ENCODE measurements at regions not wholly inside any gene's neighbourhood (a gene's known extent, or its start where the extent isn't known, plus 50 kb on each side); places are given as distances from the start of the nearest gene placed in this dataset.

DNA sequence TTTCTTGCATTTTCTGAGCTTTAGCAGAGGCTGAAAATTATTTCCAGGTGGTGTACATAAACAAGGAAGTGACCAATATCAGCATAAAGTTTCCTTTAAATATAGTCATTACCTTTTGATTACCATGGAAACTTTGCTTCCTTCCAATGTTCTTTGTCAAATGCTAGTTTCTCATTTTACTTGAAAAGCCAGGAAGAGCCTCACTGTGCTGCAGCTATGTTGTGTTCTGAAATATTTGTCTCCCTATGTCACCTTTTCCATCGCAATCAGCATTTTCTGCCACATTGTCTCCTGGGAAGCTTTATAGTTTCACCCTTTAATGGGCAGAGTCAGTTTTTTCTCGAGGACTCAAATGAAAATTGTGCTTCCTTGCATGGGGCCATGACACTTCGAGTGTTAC lies 496.0 kb downstream of the CDH8 start:
- DNase-seq = no peak
- no peaks in the 10 kb centered on the region for H3K4me1 ChIP-seq
- 69 to 81% methylated on average over 3 of the region's 3 CpGs for WGBS, 2 donors
- H3K4me3 ChIP-seq = no peak overlapping the region
- no peak overlapping the region for H3K27ac ChIP-seq
- no peaks in the 10 kb centered on the region for H3K36me3 ChIP-seq (ENCODE audit: low read depth, missing control alignments)
- no peaks in the 10 kb centered on the region for H3K9me3 ChIP-seq
- no peak for TF ChIP-seq POLR2A (IDR thresholded peaks at IDR 0.05)
- TF ChIP-seq, protein P1, sequence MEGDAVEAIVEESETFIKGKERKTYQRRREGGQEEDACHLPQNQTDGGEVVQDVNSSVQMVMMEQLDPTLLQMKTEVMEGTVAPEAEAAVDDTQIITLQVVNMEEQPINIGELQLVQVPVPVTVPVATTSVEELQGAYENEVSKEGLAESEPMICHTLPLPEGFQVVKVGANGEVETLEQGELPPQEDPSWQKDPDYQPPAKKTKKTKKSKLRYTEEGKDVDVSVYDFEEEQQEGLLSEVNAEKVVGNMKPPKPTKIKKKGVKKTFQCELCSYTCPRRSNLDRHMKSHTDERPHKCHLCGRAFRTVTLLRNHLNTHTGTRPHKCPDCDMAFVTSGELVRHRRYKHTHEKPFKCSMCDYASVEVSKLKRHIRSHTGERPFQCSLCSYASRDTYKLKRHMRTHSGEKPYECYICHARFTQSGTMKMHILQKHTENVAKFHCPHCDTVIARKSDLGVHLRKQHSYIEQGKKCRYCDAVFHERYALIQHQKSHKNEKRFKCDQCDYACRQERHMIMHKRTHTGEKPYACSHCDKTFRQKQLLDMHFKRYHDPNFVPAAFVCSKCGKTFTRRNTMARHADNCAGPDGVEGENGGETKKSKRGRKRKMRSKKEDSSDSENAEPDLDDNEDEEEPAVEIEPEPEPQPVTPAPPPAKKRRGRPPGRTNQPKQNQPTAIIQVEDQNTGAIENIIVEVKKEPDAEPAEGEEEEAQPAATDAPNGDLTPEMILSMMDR (IDR thresholded peaks at IDR 0.05) = no peak
- intact Hi-C loops (cut with DNase I; ENCODE audit: low total_unique reads) = no loop called here
- H3K27me3 ChIP-seq = no peaks in the 10 kb centered on the region

DNA sequence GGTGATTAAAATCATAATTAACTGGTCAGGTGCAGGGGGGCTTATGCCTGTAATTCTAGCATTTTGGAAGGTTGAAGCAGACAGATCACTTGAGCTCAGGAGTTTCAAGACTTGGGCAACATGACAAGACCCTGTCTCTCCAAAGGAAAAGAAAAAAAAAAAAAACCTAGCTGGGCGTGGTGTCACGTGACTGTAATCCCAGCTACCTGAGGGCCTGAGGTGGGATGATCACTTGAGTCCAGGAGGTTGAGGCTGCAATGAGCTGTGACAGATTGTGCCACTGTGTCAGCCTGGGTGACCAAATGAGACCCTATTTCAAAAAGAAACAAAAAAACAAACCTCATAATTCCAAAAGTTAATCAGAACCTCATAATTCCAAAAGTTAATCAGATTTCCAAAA lies 505.5 kb downstream of the CDH8 start:
- 88 to 100% methylated on average over 2 of the region's 2 CpGs for WGBS, 2 donors
- Histone ChIP-seq H3K36me3 (ENCODE audit: low read depth, missing control alignments) (no peaks in the 10 kb centered on the region), H3K4me3 (no peak overlapping the region), H3K4me1 (no peaks in the 10 kb centered on the region), H3K9me3 (no peaks in the 10 kb centered on the region), H3K27me3 (no peaks in the 10 kb centered on the region), H3K27ac (no peak overlapping the region)
- no peak for DNase-seq
- intact Hi-C loops (cut with DNase I; ENCODE audit: low total_unique reads) = no loop called here
- TF ChIP-seq, protein P1 (IDR thresholded peaks at IDR 0.05) = no peak
- TF ChIP-seq POLR2A (IDR thresholded peaks at IDR 0.05) = no peak

DNA sequence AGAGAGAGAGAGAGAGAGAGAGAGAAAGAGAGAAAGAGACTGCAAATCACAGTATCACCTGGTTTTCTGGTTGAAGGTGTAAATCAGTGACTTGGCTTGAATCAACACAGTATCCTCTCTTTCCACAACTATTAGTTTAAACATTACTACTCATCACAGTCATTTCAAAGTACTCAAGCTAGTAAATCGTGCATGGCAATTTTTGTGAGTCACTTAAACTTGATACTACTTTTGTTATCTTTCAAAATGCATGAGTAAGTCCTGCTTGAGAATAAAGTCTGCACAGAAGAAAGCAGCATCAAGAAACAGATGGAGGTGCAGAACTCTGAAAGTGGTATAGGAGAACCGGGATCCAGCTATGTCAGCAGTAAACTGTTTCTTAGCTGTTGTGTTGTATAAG lies 535.4 kb downstream of the CDH8 start:
- no peaks in the 10 kb centered on the region for H3K27me3 ChIP-seq
- 70 to 75% methylated on average over 2 of the region's 2 CpGs for WGBS, 2 donors
- DNase-seq = no peak
- no peaks in the 10 kb centered on the region for H3K36me3 ChIP-seq (ENCODE audit: low read depth, missing control alignments)
- H3K9me3 ChIP-seq = no peaks in the 10 kb centered on the region
- TF ChIP-seq, protein P1 (IDR thresholded peaks at IDR 0.05) = no peak
- no peak for TF ChIP-seq POLR2A (IDR thresholded peaks at IDR 0.05)
- H3K27ac ChIP-seq = no peak overlapping the region
- intact Hi-C loops (cut with DNase I; ENCODE audit: low total_unique reads) = no loop called here
- H3K4me3 ChIP-seq = no peak overlapping the region
- no peaks in the 10 kb centered on the region for H3K4me1 ChIP-seq

DNA sequence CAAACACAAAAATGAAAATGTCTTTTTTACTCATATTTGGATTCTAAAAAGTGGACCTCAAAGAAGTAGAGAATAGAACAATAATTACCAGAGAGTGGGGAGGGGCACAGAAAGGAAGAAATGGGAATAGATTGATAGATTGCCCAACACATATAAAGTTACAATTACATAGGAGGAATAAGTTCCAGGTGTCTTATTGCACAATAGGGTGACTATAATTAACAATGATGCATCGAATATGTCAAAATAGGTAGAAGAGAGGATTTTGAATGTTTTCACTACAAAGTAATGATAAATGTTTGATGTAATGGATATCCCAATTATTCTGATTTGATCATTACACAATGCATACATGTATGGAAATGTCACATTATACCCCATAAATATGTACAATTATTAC lies 556.0 kb downstream of the CDH8 start:
- Histone ChIP-seq H3K27ac (no peak overlapping the region), H3K4me1 (no peaks in the 10 kb centered on the region), H3K9me3 (no peaks in the 10 kb centered on the region), H3K27me3 (no peaks in the 10 kb centered on the region), H3K4me3 (no peak overlapping the region), H3K36me3 (ENCODE audit: low read depth, missing control alignments) (no peaks in the 10 kb centered on the region)
- DNase-seq = no peak
- 81 to 96% methylated on average over 1 of the region's 1 CpG for WGBS, 2 donors
- TF ChIP-seq, protein P1 (IDR thresholded peaks at IDR 0.05) = no peak
- TF ChIP-seq POLR2A (IDR thresholded peaks at IDR 0.05) = no peak
- intact Hi-C loops (cut with DNase I; ENCODE audit: low total_unique reads) = no loop called here

DNA sequence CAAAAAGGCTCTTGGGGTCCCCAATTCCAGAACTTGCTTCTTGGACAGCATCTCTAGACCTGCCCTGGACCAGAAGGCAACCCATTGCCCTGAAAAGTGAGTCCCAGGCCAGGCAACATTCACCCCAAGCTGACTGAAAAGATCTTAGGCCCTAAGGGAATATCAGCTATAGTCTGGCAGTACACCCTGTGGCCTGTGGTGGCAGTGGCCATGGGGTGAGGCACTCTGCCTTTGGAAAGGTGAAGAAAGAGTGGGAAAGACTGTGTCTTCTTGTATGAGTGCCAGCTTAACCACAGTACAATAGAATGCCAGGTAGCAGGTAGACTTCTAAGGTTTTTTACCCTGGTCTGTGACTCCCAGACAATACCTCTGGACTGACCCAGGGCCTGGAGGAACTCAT lies 564.5 kb downstream of the CDH8 start:
- intact Hi-C loops (cut with DNase I; ENCODE audit: low total_unique reads) = no loop called here
- Histone ChIP-seq H3K9me3 (no peaks in the 10 kb centered on the region), H3K4me3 (no peak overlapping the region), H3K27me3 (no peaks in the 10 kb centered on the region), H3K36me3 (ENCODE audit: low read depth, missing control alignments) (no peaks in the 10 kb centered on the region), H3K27ac (no peak overlapping the region), H3K4me1 (no peaks in the 10 kb centered on the region)
- DNase-seq = no peak
- TF ChIP-seq POLR2A (IDR thresholded peaks at IDR 0.05) = no peak
- TF ChIP-seq, protein P1 (IDR thresholded peaks at IDR 0.05) = no peak

All from testis (tissue), 2 donors.